Keratinocyte (primary cell): ENCODE measurements at regions not wholly inside any gene's neighbourhood (a gene's known extent, or its start where the extent isn't known, plus 50 kb on each side); places are given as distances from the start of the nearest gene placed in this dataset.

ENCODE experiments used
- DNase-seq: peaks from one replicate; pipeline ENCODE4 v3.0.0-alpha.2; 2011; ENCODE audit warnings: low read depth, missing footprints, low spot score
- FAIRE-seq: peaks from 2 replicates; lab custom pipeline; 2011; peaks lifted over from hg19 to GRCh38; lab: Jason Lieb, UNC
- H2AFZ ChIP-seq: 2 replicates; pipeline ENCODE4 v1.6.0; 2012; ENCODE audit warnings: low read length, control low read depth, inconsistent platforms; ENCODE audit not compliant: control insufficient read depth
- H3K27ac ChIP-seq: 2 replicates; pipeline ENCODE4 v1.5.1; 2011; ENCODE audit warnings: low read length; ENCODE audit not compliant: control insufficient read depth, insufficient read depth
- H3K27me3 ChIP-seq: 3 replicates; pipeline ENCODE4 v1.6.0; 2011; ENCODE audit warnings: low read length; ENCODE audit not compliant: control insufficient read depth, insufficient read depth; ENCODE audit errors: extremely low read depth
- H3K36me3 ChIP-seq, 2 experiments: 2 replicates in 1 of 2; 3 replicates in 1 of 2; pipeline ENCODE4 v1.5.1; 2011; ENCODE audit warnings: low read length in 2 of 2, mild to moderate bottlenecking in 1 of 2; ENCODE audit not compliant: control insufficient read depth in 2 of 2, insufficient read depth in 2 of 2; ENCODE audit errors: extremely low read depth in 1 of 2
- H3K4me1 ChIP-seq: 3 replicates; pipeline ENCODE4 v1.5.1; 2011; ENCODE audit warnings: low read length; ENCODE audit not compliant: control insufficient read depth, insufficient read depth; ENCODE audit errors: extremely low read depth
- H3K4me2 ChIP-seq: 3 replicates; pipeline ENCODE4 v1.6.0; 2011; ENCODE audit warnings: low read depth, low read length; ENCODE audit not compliant: control insufficient read depth, insufficient read depth; ENCODE audit errors: extremely low read depth
- H3K4me3 ChIP-seq, 3 experiments: fragments of 200-600 bp in 1 of 3; sonication (generic) in 1 of 3; 2 replicates in 2 of 3; 3 replicates in 1 of 3; pipeline ENCODE4 v1.5.1; 2011 to 2016; ENCODE audit warnings: low read length in 3 of 3, mild to moderate bottlenecking in 3 of 3, control low read depth in 2 of 3, inconsistent platforms in 1 of 3, low read depth in 1 of 3, mixed read lengths in 1 of 3, mixed run types in 1 of 3, moderate library complexity in 1 of 3; ENCODE audit not compliant: control insufficient read depth in 2 of 3, insufficient read depth in 2 of 3; ENCODE audit errors: extremely low read depth in 1 of 3
- H3K79me2 ChIP-seq: 2 replicates; pipeline ENCODE4 v1.6.0; 2012; ENCODE audit warnings: low read length; ENCODE audit not compliant: control insufficient read depth, insufficient read depth
- H3K9ac ChIP-seq: 3 replicates; pipeline ENCODE4 v1.6.0; 2011; ENCODE audit warnings: low read length; ENCODE audit not compliant: control insufficient read depth, insufficient read depth; ENCODE audit errors: extremely low read depth
- H3K9me1 ChIP-seq: 3 replicates; pipeline ENCODE4 v1.6.0; 2011; ENCODE audit warnings: low read length; ENCODE audit not compliant: control insufficient read depth, insufficient read depth; ENCODE audit errors: extremely low read depth
- H3K9me3 ChIP-seq: 2 replicates; pipeline ENCODE4 v1.5.1; 2012; ENCODE audit warnings: low read depth, low read length; ENCODE audit not compliant: control insufficient read depth
- H4K20me1 ChIP-seq: 3 replicates; pipeline ENCODE4 v1.6.0; 2011; ENCODE audit warnings: low read length; ENCODE audit not compliant: control insufficient read depth, insufficient read depth; ENCODE audit errors: extremely low read depth
- CTCF ChIP-seq, 3 experiments: IDR thresholded peaks in 1 of 3; conservative IDR thresholded peaks in 1 of 3; optimal IDR thresholded peaks in 1 of 3; 2 replicates in 2 of 3; 3 replicates in 1 of 3; pipeline versions ENCODE3 to v1.5.1; 2011; ENCODE audit warnings: low read length in 3 of 3, mild to moderate bottlenecking in 3 of 3, moderate library complexity in 2 of 3, control low read depth in 1 of 3, inconsistent platforms in 1 of 3; ENCODE audit not compliant: insufficient read depth in 2 of 3; ENCODE audit errors: extremely low read depth in 1 of 3
- EZH2 ChIP-seq: IDR thresholded peaks from one replicate; pipeline ENCODE4 v1.6.1; 2012; ENCODE audit warnings: inconsistent platforms, mild to moderate bottlenecking, low read length, moderate library complexity
- dilution Hi-C: fragments of 300-500 bp; cut with MboI; formaldehyde crosslinking; loops from one replicate; pipeline ENCODE4 v1.7.0; 2020; ENCODE audit warnings: low sequenced_read_pairs; ENCODE audit not compliant: extremely low pct_ligation_motif_present

GRCh38 chr11:127269911-127270310 lies 269.3 kb upstream of the KIRREL3 start:
- dilution Hi-C loops = no loop called here
- no peak overlapping the region for H3K4me3 ChIP-seq

GRCh38 chr11:127268932-127269331 lies 268.4 kb upstream of the KIRREL3 start:
- no peak overlapping the region for H2AFZ ChIP-seq
- no peaks in the 10 kb centered on the region for H3K9me3 ChIP-seq
- FAIRE-seq = no peak
- no peaks in the 10 kb centered on the region for H3K79me2 ChIP-seq
- dilution Hi-C loops = no loop called here
- peaks cover 10% of the 10 kb centered on the region for H3K4me1 ChIP-seq
- no peak overlapping the region for H3K4me3 ChIP-seq
- no peaks in the 10 kb centered on the region for H3K27me3 ChIP-seq
- no peaks in the 10 kb centered on the region for H3K9me1 ChIP-seq
- DNase-seq = no peak
- H3K27ac ChIP-seq = no peak overlapping the region
- H4K20me1 ChIP-seq = no peaks in the 10 kb centered on the region
- TF ChIP-seq EZH2 = no peak
- no peak overlapping the region for H3K4me2 ChIP-seq
- H3K9ac ChIP-seq = no peak overlapping the region
- H3K36me3 ChIP-seq = no peaks in the 10 kb centered on the region

More at GRCh38 chr11:127269911-127270310, 269.3 kb upstream of the KIRREL3 start:
- H3K4me1 ChIP-seq = peaks cover 19% of the 10 kb centered on the region
- no peaks in the 10 kb centered on the region for H3K9me3 ChIP-seq
- TF ChIP-seq EZH2 (no peak), CTCF (optimal IDR thresholded peaks at IDR 0.05 in 1 of 3, IDR thresholded peaks at IDR 0.05 in 1 of 3, conservative IDR thresholded peaks at IDR 0.05 in 1 of 3; ENCODE audit: extremely low read depth in 1 of 3, insufficient read depth in 2 of 3, low read length in 3 of 3) (no peak)
- FAIRE-seq = no peak
- no peaks in the 10 kb centered on the region for H3K27me3 ChIP-seq
- no peaks in the 10 kb centered on the region for H3K9me1 ChIP-seq
- H3K79me2 ChIP-seq = no peaks in the 10 kb centered on the region
- H3K4me2 ChIP-seq = no peak overlapping the region
- no peak overlapping the region for H3K9ac ChIP-seq
- DNase-seq = no peak
- no peak overlapping the region for H3K27ac ChIP-seq
- no peaks in the 10 kb centered on the region for H3K36me3 ChIP-seq
- no peaks in the 10 kb centered on the region for H4K20me1 ChIP-seq
- H2AFZ ChIP-seq = no peak overlapping the region

GRCh38 chr11:127268521-127268920 lies 268.0 kb upstream of the KIRREL3 start:
- H3K79me2 ChIP-seq = no peaks in the 10 kb centered on the region
- TF ChIP-seq EZH2 (no peak), CTCF (optimal IDR thresholded peaks at IDR 0.05 in 1 of 3, IDR thresholded peaks at IDR 0.05 in 1 of 3, conservative IDR thresholded peaks at IDR 0.05 in 1 of 3; ENCODE audit: extremely low read depth in 1 of 3, insufficient read depth in 2 of 3, low read length in 3 of 3) (no peak)
- H3K4me2 ChIP-seq = no peak overlapping the region
- no peak overlapping the region for H3K27ac ChIP-seq
- DNase-seq (no peak), FAIRE-seq (no peak)
- no peaks in the 10 kb centered on the region for H3K36me3 ChIP-seq
- H2AFZ ChIP-seq = no peak overlapping the region
- no peak overlapping the region for H3K4me3 ChIP-seq
- H3K9ac ChIP-seq = no peak overlapping the region
- no peaks in the 10 kb centered on the region for H3K27me3 ChIP-seq
- H4K20me1 ChIP-seq = no peaks in the 10 kb centered on the region
- dilution Hi-C loops = no loop called here
- peaks cover 6% of the 10 kb centered on the region for H3K4me1 ChIP-seq
- no peaks in the 10 kb centered on the region for H3K9me3 ChIP-seq
- H3K9me1 ChIP-seq = no peaks in the 10 kb centered on the region
